H1 (cell line): ENCODE measurements at regions not wholly inside any gene's neighbourhood (a gene's known extent, or its start where the extent isn't known, plus 50 kb on each side); places are given as distances from the start of the nearest gene placed in this dataset.

Source experiments
- CTCF ChIA-PET: fragments of 300-600 bp; sonication (Branson Sonifier 250); formaldehyde crosslinking; loops from one replicate; lab custom pipeline; 2021; ENCODE audit not compliant: partially characterized antibody; lab: Charles Lee
- POLR2A ChIA-PET: fragments of 300-600 bp; sonication (Branson Sonifier 250); formaldehyde crosslinking; loops from one replicate; lab custom pipeline; 2021; ENCODE audit warnings: inconsistent platforms; ENCODE audit not compliant: partially characterized antibody; lab: Charles Lee
- DNase-seq, 2 experiments: peaks; one replicate each; pipeline versions ENCODE4 v3.0.0 to v3.0.0-alpha.2; 2010 to 2022; ENCODE audit warnings: low spot score in 2 of 2, low read depth in 1 of 2, mixed read lengths in 1 of 2
- FAIRE-seq: peaks from 2 replicates; lab custom pipeline; 2011; peaks lifted over from hg19 to GRCh38; lab: Jason Lieb, UNC
- H2AFZ ChIP-seq: 2 replicates; pipeline ENCODE4 v1.8.1; 2012; ENCODE audit warnings: low read length, inconsistent platforms
- H2AK5ac ChIP-seq: 2 replicates; pipeline ENCODE4 v1.6.1; 2013; ENCODE audit warnings: low read depth, low read length
- H2BK120ac ChIP-seq: replicated peaks from 2 replicates; pipeline ENCODE3; 2013; ENCODE audit warnings: low read depth, low read length, inconsistent platforms
- H2BK12ac ChIP-seq: 2 replicates; pipeline ENCODE4 v1.6.1; 2013; ENCODE audit warnings: low read depth, low read length
- H2BK15ac ChIP-seq: 2 replicates; pipeline ENCODE4 v1.6.1; 2013; ENCODE audit warnings: low read length
- H2BK20ac ChIP-seq: 2 replicates; pipeline ENCODE4 v1.6.1; 2013; ENCODE audit warnings: low read length
- H2BK5ac ChIP-seq: 2 replicates; pipeline ENCODE4 v1.6.1; 2013; ENCODE audit warnings: low read depth, low read length
- H3K14ac ChIP-seq: 2 replicates; pipeline ENCODE4 v1.6.1; 2013; ENCODE audit warnings: inconsistent platforms; ENCODE audit not compliant: insufficient read length
- H3K18ac ChIP-seq: 2 replicates; pipeline ENCODE4 v1.6.1; 2013; ENCODE audit warnings: low read length; ENCODE audit errors: extremely low read depth
- H3K23ac ChIP-seq: 2 replicates; pipeline ENCODE4 v1.6.1; 2013; ENCODE audit warnings: inconsistent platforms; ENCODE audit not compliant: insufficient read length
- H3K23me2 ChIP-seq: 2 replicates; pipeline ENCODE4 v1.6.1; 2013; ENCODE audit warnings: low read depth, low read length
- H3K27ac ChIP-seq: 2 replicates; pipeline ENCODE4 v1.6.1; 2011; ENCODE audit warnings: low read depth, low read length, inconsistent platforms
- H3K27me3 ChIP-seq, 4 experiments: replicated peaks in 1 of 4; 1 replicate in 1 of 4; 2 replicates in 3 of 4; pipeline versions ENCODE4 v1.6.1 to v1.8.1; 2011 to 2013; ENCODE audit warnings: low read length in 3 of 4, mild to moderate bottlenecking in 3 of 4, inconsistent platforms in 2 of 4, mixed read lengths in 2 of 4, moderate library complexity in 1 of 4; ENCODE audit not compliant: control insufficient read depth in 3 of 4, insufficient read depth in 3 of 4; ENCODE audit errors: extremely low read depth in 1 of 4
- H3K36me3 ChIP-seq, 4 experiments: 2 replicates each; pipeline versions ENCODE4 v1.6.1 to v1.8.1; 2011 to 2013; ENCODE audit warnings: mild to moderate bottlenecking in 4 of 4, low read length in 3 of 4, moderate library complexity in 2 of 4, control low read depth in 1 of 4, inconsistent platforms in 1 of 4; ENCODE audit not compliant: insufficient read depth in 4 of 4, control insufficient read depth in 2 of 4
- H3K4ac ChIP-seq: replicated peaks from 2 replicates; pipeline ENCODE3; 2013; ENCODE audit warnings: low read length, low read depth, mixed read lengths, inconsistent platforms; ENCODE audit not compliant: insufficient read length
- H3K4me1 ChIP-seq, 4 experiments: replicated peaks in 1 of 4; 1 replicate in 1 of 4; 2 replicates in 3 of 4; pipeline versions ENCODE4 v1.6.1 to v1.8.1; 2011 to 2013; ENCODE audit warnings: low read length in 3 of 4, inconsistent platforms in 2 of 4, mixed read lengths in 1 of 4; ENCODE audit not compliant: insufficient read depth in 4 of 4, control insufficient read depth in 3 of 4
- H3K4me2 ChIP-seq, 2 experiments: 2 replicates each; pipeline versions ENCODE4 v1.6.1 to v1.8.1; 2011 to 2013; ENCODE audit warnings: low read depth in 2 of 2, low read length in 2 of 2, control low read depth in 1 of 2, inconsistent platforms in 1 of 2, mild to moderate bottlenecking in 1 of 2; ENCODE audit not compliant: insufficient read depth in 1 of 2
- H3K4me3 ChIP-seq, 4 experiments: fragments of 200-600, 300-600 bp in 1 of 4; sonication (generic), shearing (Covaris generic), sonication (Bioruptor Twin) in 1 of 4; 2 replicates each; pipeline versions ENCODE4 v1.5.1 to v1.8.1; 2011 to 2016; ENCODE audit warnings: low read length in 4 of 4, low read depth in 3 of 4, control low read depth in 2 of 4, inconsistent platforms in 2 of 4, mild to moderate bottlenecking in 2 of 4, mixed read lengths in 1 of 4, moderate library complexity in 1 of 4; ENCODE audit not compliant: insufficient read depth in 2 of 4; ENCODE audit errors: extremely low read depth in 1 of 4
- H3K56ac ChIP-seq: replicated peaks from 2 replicates; pipeline ENCODE3; 2013; ENCODE audit warnings: low read depth, mild to moderate bottlenecking, mixed read lengths, low read length, inconsistent platforms; ENCODE audit not compliant: insufficient read length
- H3K79me1 ChIP-seq: 2 replicates; pipeline ENCODE4 v1.6.1; 2013; ENCODE audit warnings: low read depth, low read length, control low read depth
- H3K79me2 ChIP-seq, 2 experiments: 2 replicates each; pipeline versions ENCODE4 v1.6.1 to v1.8.1; 2012 to 2013; ENCODE audit warnings: low read length in 2 of 2, mild to moderate bottlenecking in 2 of 2, inconsistent platforms in 1 of 2; ENCODE audit not compliant: insufficient read depth in 2 of 2, control insufficient read depth in 1 of 2
- H3K9ac ChIP-seq, 4 experiments: replicated peaks in 1 of 4; 1 replicate in 1 of 4; 2 replicates in 3 of 4; pipeline versions ENCODE4 v1.6.1 to v1.8.1; 2011 to 2013; ENCODE audit warnings: low read depth in 3 of 4, low read length in 3 of 4, control low read depth in 2 of 4, mild to moderate bottlenecking in 2 of 4, moderate library complexity in 2 of 4, inconsistent platforms in 1 of 4; ENCODE audit errors: extremely low read depth in 1 of 4
- H3K9me3 ChIP-seq, 2 experiments: 2 replicates each; pipeline versions ENCODE4 v1.6.1 to v1.8.1; 2012 to 2013; ENCODE audit warnings: mild to moderate bottlenecking in 2 of 2, moderate library complexity in 2 of 2, control low read depth in 1 of 2, inconsistent platforms in 1 of 2, low read depth in 1 of 2, low read length in 1 of 2, mixed read lengths in 1 of 2; ENCODE audit not compliant: insufficient read depth in 2 of 2
- H4K20me1 ChIP-seq, 2 experiments: replicated peaks in 1 of 2; 2 replicates each; pipeline versions ENCODE3 to v1.8.1; 2011 to 2013; ENCODE audit warnings: inconsistent platforms in 2 of 2, low read length in 2 of 2, mild to moderate bottlenecking in 1 of 2; ENCODE audit not compliant: insufficient read depth in 2 of 2, control insufficient read depth in 1 of 2
- H4K5ac ChIP-seq: 2 replicates; pipeline ENCODE4 v1.6.1; 2013; ENCODE audit warnings: low read length, low read depth, mixed read lengths, inconsistent platforms; ENCODE audit not compliant: insufficient read length
- H4K8ac ChIP-seq: 2 replicates; pipeline ENCODE4 v1.8.0; 2013; ENCODE audit warnings: mild to moderate bottlenecking, moderate library complexity, low read length, inconsistent platforms; ENCODE audit not compliant: insufficient read depth; ENCODE audit errors: extremely low read depth
- H4K91ac ChIP-seq: replicated peaks from 2 replicates; pipeline ENCODE3; 2013; ENCODE audit warnings: low read length, mixed read lengths, inconsistent platforms; ENCODE audit not compliant: insufficient read length
- ASH2L ChIP-seq: fragments of 200-600, 300-600 bp; sonication (generic); IDR thresholded peaks from one replicate; pipeline ENCODE4 v1.7.1; 2017; ENCODE audit warnings: low read length
- ATF2 ChIP-seq: IDR thresholded peaks from 2 replicates; pipeline ENCODE4 v1.6.1; 2012; ENCODE audit warnings: low read length, inconsistent platforms
- BCL11A ChIP-seq, 2 experiments: IDR thresholded peaks; one replicate each; pipeline ENCODE4 v1.6.1; 2011; ENCODE audit warnings: low read depth in 2 of 2, low read length in 2 of 2, mild to moderate bottlenecking in 2 of 2
- CTCF ChIP-seq, 3 experiments: IDR thresholded peaks; 1 replicate in 2 of 3; 2 replicates in 1 of 3; pipeline versions ENCODE4 v1.5.1 to v1.6.1; 2011; ENCODE audit warnings: low read length in 3 of 3, mild to moderate bottlenecking in 3 of 3, inconsistent platforms in 2 of 3, low read depth in 1 of 3, moderate library complexity in 1 of 3; ENCODE audit not compliant: insufficient read depth in 1 of 3; ENCODE audit errors: control extremely low read depth in 1 of 3
- POLR2AphosphoS5 ChIP-seq: IDR thresholded peaks from 2 replicates; pipeline ENCODE4 v1.6.1; 2011; ENCODE audit warnings: low read depth, low read length
- SP2 ChIP-seq: IDR thresholded peaks from 2 replicates; pipeline ENCODE4 v1.6.1; 2012; ENCODE audit warnings: mild to moderate bottlenecking, low read length, inconsistent platforms
- SP4 ChIP-seq: IDR thresholded peaks from 2 replicates; pipeline ENCODE4 v1.6.1; 2012; ENCODE audit warnings: low read length, inconsistent platforms
- TBP ChIP-seq: IDR thresholded peaks from 2 replicates; pipeline ENCODE4 v1.6.1; 2011; ENCODE audit warnings: low read depth, low read length, improper control_type of control experiment

- Histone ChIP-seq H2AFZ (no peak overlapping the region), H3K79me2 (no peaks in the 10 kb centered on the region), H3K9ac (no peak overlapping the region), H3K79me1 (no peaks in the 10 kb centered on the region), H3K23me2 (no peaks in the 10 kb centered on the region), H3K27me3 (no peaks in the 10 kb centered on the region), H3K9me3 (no peaks in the 10 kb centered on the region), H2AK5ac (no peak overlapping the region), H3K23ac (no peak overlapping the region), H2BK120ac (no peak overlapping the region), H3K36me3 (no peaks in the 10 kb centered on the region), H2BK15ac (no peak overlapping the region), H4K20me1 (no peaks in the 10 kb centered on the region), H4K91ac (no peak overlapping the region), H3K4me1 (peaks cover 0 to 14% (median 3%) of the 10 kb centered on the region in 4 experiments; a peak in 6 of 7 replicates), H3K4me3 (no peak overlapping the region), H3K18ac (no peak overlapping the region), H2BK12ac (no peak overlapping the region), H4K5ac (no peak overlapping the region), H3K56ac (no peak overlapping the region), H3K14ac (no peak overlapping the region), H2BK5ac (no peak overlapping the region), H3K27ac (no peak overlapping the region), H3K4ac (no peak overlapping the region), H2BK20ac (no peak overlapping the region), H3K4me2 (no peak overlapping the region), H4K8ac (no peak overlapping the region)
- CTCF ChIA-PET, result interaction anchor here (0.6 to 7.1 kb wide), 6 partner anchors 9 to 156 kb away, joined by 3 to 61 read pairs (median 3); no protein-coding TSS in a partner anchor
- POLR2A ChIA-PET, result no interaction called here
- DNase-seq (no peak), FAIRE-seq (no peak)
- TF ChIP-seq CTCF (IDR thresholded peaks at IDR 0.05; ENCODE audit: control extremely low read depth in 1 of 3, insufficient read depth in 1 of 3, low read depth in 1 of 3, low read length in 3 of 3) (no peak), ATF2 (no peak), BCL11A (IDR thresholded peaks at IDR 0.05; ENCODE audit: low read depth in 2 of 2, low read length in 2 of 2) (no peak), POLR2AphosphoS5 (no peak), SP4 (no peak), SP2 (no peak), TBP (no peak), ASH2L (no peak)
Measured at GRCh38 chr1:177790566-177790965, 179.3 kb downstream of the SEC16B start.
